Aorta (tissue), 5 donors: ENCODE measurements at regions not wholly inside any gene's neighbourhood (a gene's known extent, or its start where the extent isn't known, plus 50 kb on each side); places are given as distances from the start of the nearest gene placed in this dataset.

Experiments
- ATAC-seq: fragments of 200-7000 bp; cut with Tn5 transposase; one replicate; pipeline ENCODE4 v1.9.1; 2022; ENCODE audit warnings: moderate library complexity; ENCODE audit not compliant: low FRiP score
- DNase-seq, 2 donors: peaks; one replicate each; pipeline ENCODE4 v3.0.0-alpha.2; 2020
- H3K27ac ChIP-seq, 2 donors: one replicate each; pipeline ENCODE4 v1.5.1; 2013; ENCODE audit warnings: low read length in 2 of 2, mild to moderate bottlenecking in 2 of 2, moderate library complexity in 2 of 2, control low read depth in 1 of 2, inconsistent platforms in 1 of 2, low read depth in 1 of 2
- H3K27me3 ChIP-seq, 2 donors: one replicate each; pipeline ENCODE4 v1.6.1; 2013; ENCODE audit warnings: control low read depth in 1 of 2, low read length in 1 of 2, mild to moderate bottlenecking in 1 of 2, moderate library complexity in 1 of 2; ENCODE audit not compliant: insufficient read depth in 2 of 2, control insufficient read depth in 1 of 2
- H3K36me3 ChIP-seq, 2 donors: one replicate each; pipeline ENCODE4 v1.6.1; 2013; ENCODE audit warnings: control low read depth in 1 of 2, low read length in 1 of 2, mild to moderate bottlenecking in 1 of 2; ENCODE audit not compliant: insufficient read depth in 2 of 2, control insufficient read depth in 1 of 2
- H3K4me1 ChIP-seq, 2 donors: one replicate each; pipeline ENCODE4 v1.6.1; 2013; ENCODE audit warnings: low read length in 2 of 2, control low read depth in 1 of 2, mild to moderate bottlenecking in 1 of 2, moderate library complexity in 1 of 2; ENCODE audit not compliant: insufficient read depth in 2 of 2, control insufficient read depth in 1 of 2
- H3K4me3 ChIP-seq, 2 donors: one replicate each; pipeline ENCODE4 v1.5.1; 2013; ENCODE audit warnings: low read length in 2 of 2, control low read depth in 1 of 2, mild to moderate bottlenecking in 1 of 2
- H3K9me3 ChIP-seq: one replicate; pipeline ENCODE4 v1.6.1; 2013; ENCODE audit warnings: mild to moderate bottlenecking, low read length; ENCODE audit not compliant: control insufficient read depth
- WGBS, 2 donors: extraction: QIAGEN DNeasy Blood & Tissue Kit; methylation state at CpG; one replicate each; pipeline ENCODE4 v1.1.7; 2013; 5-methylcytosine and 5-hydroxymethylcytosine counted together
- intact Hi-C, 2 donors: fragments of 100-400 bp; cut with DNase I; formaldehyde crosslinking; loops; one replicate each; pipeline versions ENCODE4 v1.14.2 to v1.15.0; 2022
- donor health status: healthy with polysubstance abuse.
- donor health status: Bipolar disorder and iron deficiency.
- donor health status: DM: no; HTN: no; CAD: no.
- donor health status: DM: no; HTN: no; CAD: no.
- donor health status: DM: yes; HTN: yes; CAD: no.

DNA sequence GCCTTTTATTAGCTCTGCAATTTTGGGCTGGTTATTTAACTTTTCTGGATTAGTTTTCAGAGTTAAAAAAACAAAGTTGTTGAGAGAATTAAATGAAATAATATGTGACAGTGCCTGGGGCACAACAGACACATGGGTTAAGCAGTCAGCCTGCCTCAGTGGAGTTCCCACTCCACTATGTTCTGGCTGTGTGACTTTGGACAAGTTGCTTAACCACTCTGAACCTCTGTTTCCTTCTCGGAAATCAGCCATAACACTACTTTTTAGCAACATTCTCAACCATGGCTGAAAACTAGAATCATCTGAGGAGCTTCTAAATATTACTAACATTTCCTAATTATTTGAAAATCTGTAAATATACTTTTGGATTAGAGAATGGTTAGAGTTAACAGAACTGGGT lies 56.5 kb upstream of the SLC6A11 start:
- H3K4me1 ChIP-seq, result no peaks in the 10 kb centered on the region
- H3K4me3 ChIP-seq, result no peak overlapping the region
- no peak for ATAC-seq
- no peak overlapping the region for H3K27ac ChIP-seq
- intact Hi-C loops, result loop anchor here in 1 of 2 donors (2.0 kb wide), 1 partner anchor 299 kb away; no protein-coding TSS in a partner anchor
- H3K9me3 ChIP-seq, result no peaks in the 10 kb centered on the region
- WGBS, 2 donors, result 59% methylated on average over 1 of the region's 1 CpG
- H3K27me3 ChIP-seq, result no peaks in the 10 kb centered on the region
- H3K36me3 ChIP-seq, result no peaks in the 10 kb centered on the region
- DNase-seq, result no peak

DNA sequence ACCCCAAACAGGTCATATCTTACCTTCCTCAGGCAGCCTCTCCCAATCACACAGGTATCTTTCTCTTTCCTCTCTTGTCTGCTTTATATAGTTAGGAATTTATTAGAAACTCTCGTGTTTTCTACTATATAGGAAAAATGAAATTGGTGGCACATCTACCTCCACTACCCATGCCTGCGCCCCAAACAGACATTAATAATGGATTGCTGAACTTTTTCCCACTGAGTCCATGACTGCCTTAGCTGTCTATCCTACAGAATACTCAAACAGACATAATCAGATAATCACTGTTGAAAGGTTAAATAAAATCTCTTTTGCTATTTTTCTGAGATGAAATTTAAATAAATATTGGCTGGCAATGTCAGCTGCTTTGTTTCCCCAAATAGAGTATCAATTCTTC lies 55.8 kb upstream of the SLC6A11 start:
- intact Hi-C loops, result loop anchor here in 1 of 2 donors (10.0 kb wide), 1 partner anchor 295 kb away; no protein-coding TSS in a partner anchor
- no peak overlapping the region for H3K4me3 ChIP-seq
- H3K4me1 ChIP-seq, result no peaks in the 10 kb centered on the region
- H3K27me3 ChIP-seq, result no peaks in the 10 kb centered on the region
- no peak overlapping the region for H3K27ac ChIP-seq
- no peaks in the 10 kb centered on the region for H3K9me3 ChIP-seq
- no peaks in the 10 kb centered on the region for H3K36me3 ChIP-seq
- no peak for ATAC-seq
- no peak for DNase-seq
- 71 to 78% methylated on average over 2 of the region's 2 CpGs for WGBS, 2 donors

DNA sequence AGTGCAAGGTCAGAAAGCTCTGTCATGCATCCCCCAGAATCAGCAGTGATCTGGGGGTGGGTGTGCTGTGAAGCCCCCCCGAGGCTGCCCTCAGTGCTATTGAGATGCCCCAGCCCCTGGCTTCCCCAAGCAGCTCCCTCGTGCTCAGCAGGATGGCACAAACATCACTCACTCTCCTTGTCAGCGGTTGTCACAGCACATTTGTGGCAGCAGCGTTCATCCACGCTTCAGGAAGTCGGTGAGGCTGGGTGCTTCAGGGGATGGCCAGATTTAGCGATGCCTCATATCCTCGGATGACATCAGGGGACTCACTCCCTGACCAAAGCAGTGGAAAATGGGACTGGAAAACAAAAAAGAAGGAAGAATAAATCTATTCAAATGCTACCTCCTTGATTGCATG lies 54.4 kb upstream of the SLC6A11 start:
- intact Hi-C loops, result loop anchor here in 1 of 2 donors (10.0 kb wide), 1 partner anchor 293 kb away; no protein-coding TSS in a partner anchor
- H3K9me3 ChIP-seq, result no peaks in the 10 kb centered on the region
- no peak overlapping the region for H3K4me3 ChIP-seq
- no peak for DNase-seq
- ATAC-seq, result no peak
- no peak overlapping the region for H3K27ac ChIP-seq
- no peaks in the 10 kb centered on the region for H3K36me3 ChIP-seq
- H3K27me3 ChIP-seq, result no peaks in the 10 kb centered on the region
- H3K4me1 ChIP-seq, result no peaks in the 10 kb centered on the region
- WGBS, 2 donors, result 25 to 29% methylated on average over 8 of the region's 8 CpGs

DNA sequence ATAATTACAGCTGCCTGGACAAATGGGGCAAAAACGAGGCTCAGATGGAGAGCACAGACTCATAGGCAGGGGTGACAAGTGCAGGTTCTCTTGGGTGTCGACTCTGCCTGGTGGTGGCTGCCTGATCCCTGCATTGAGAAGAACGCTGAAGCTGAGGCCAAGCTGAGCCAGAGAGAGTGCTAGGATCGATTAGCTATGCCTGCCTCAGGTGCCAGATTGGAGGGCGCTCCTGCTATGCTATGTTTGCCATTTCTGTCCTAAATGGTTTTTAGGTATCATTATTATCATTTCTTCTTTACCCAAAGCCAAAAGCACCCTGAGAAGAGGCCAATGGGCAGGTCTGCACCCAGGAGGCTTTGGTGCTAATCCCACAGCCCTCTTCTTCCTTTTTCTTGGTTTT lies 53.9 kb upstream of the SLC6A11 start:
- H3K9me3 ChIP-seq, result no peaks in the 10 kb centered on the region
- no peak overlapping the region for H3K4me3 ChIP-seq
- WGBS, 2 donors, result 39 to 48% methylated on average over 5 of the region's 5 CpGs
- intact Hi-C loops, result loop anchor here in 1 of 2 donors (10.0 kb wide), 1 partner anchor 293 kb away; no protein-coding TSS in a partner anchor
- H3K27ac ChIP-seq, result no peak overlapping the region
- no peaks in the 10 kb centered on the region for H3K4me1 ChIP-seq
- ATAC-seq (no peak), DNase-seq (no peak)
- no peaks in the 10 kb centered on the region for H3K27me3 ChIP-seq
- no peaks in the 10 kb centered on the region for H3K36me3 ChIP-seq

DNA sequence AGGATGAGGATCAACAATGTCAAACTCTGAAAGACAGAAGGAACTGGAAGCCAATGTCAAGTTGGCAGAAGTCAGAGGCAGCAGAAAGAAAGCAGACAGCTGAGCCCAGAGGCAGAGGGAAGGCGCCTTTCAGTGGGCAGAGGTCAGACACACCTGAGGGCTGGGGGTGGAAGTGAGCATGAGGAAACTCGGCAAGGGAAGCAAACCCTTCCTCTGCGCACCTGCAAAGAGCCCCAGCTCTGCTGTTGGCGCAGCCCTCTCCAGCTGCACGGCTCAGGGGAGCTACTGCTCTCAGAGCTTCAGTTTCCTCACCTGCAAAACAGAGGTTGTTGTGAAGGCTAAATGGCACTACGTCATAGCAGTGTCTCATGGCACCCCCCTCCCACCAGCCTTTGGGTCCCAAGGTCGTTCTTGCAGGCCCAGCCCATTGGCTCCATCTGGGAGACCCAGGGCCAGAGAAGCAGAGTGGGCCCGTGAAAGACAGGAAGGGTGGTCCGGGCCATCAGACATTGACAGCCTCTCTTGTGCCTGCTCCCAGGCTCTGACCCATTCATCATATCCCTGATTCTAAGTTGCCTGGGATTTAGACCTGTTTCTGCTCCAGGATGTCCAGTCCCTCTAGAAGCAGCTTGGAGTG lies 53.3 kb upstream of the SLC6A11 start:
- Histone ChIP-seq H3K27me3 (no peaks in the 10 kb centered on the region), H3K27ac (no peak overlapping the region), H3K4me3 (no peak overlapping the region), H3K9me3 (no peaks in the 10 kb centered on the region), H3K36me3 (no peaks in the 10 kb centered on the region), H3K4me1 (no peaks in the 10 kb centered on the region)
- no peak for DNase-seq
- WGBS, 2 donors, result 66 to 73% methylated on average over 9 of the region's 9 CpGs
- intact Hi-C loops, result loop anchor here in 1 of 2 donors (10.0 kb wide), 1 partner anchor 292 kb away; no protein-coding TSS in a partner anchor
- ATAC-seq, result no peak

DNA sequence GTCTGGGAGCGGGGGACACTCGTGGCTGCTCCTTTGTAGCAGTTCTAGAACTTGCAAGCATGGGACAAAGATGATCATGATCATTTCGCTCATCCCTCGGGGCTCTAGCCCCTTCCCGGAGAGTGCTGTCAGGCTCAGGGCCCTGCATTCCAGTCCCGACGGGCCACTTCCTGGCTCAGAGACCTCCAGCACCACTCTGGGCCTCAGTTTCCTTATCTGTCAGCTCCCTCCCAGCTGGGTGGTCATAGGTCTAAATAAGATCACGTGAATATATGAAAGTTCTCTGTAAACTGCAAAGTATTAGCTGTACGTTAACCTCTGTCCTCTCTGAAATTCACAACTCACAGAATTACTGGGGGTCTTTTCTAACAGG lies 52.8 kb upstream of the SLC6A11 start:
- no peak for ATAC-seq
- WGBS, 2 donors, result 72 to 77% methylated on average over 9 of the region's 9 CpGs
- Histone ChIP-seq H3K27ac (no peak overlapping the region), H3K9me3 (no peaks in the 10 kb centered on the region), H3K4me3 (no peak overlapping the region), H3K36me3 (no peaks in the 10 kb centered on the region), H3K4me1 (no peaks in the 10 kb centered on the region), H3K27me3 (no peaks in the 10 kb centered on the region)
- DNase-seq, result no peak
- intact Hi-C loops, result loop anchor here in 1 of 2 donors (10.0 kb wide), 1 partner anchor 292 kb away; no protein-coding TSS in a partner anchor

DNA sequence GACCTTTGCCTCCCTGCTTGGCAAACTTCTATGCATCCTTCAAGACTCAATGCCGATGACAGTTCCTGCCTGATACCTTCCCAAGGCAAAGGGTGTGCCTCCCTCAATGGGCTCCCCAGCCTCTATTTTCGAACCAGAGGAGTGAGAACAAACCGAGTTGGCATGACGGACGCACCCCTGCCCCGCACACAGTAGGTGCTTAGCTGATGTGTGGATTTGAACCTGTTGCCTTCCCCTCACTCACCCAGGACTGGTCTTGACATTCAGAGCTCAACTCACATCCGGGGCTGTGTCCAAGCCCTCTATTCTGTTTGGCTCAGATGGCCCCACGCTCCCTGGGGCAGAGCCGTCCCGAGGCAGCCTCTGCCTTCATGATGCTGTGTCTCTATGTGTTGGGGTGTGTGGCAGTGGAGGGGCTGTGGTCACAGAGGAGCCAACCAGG lies 52.2 kb upstream of the SLC6A11 start:
- no peaks in the 10 kb centered on the region for H3K9me3 ChIP-seq
- H3K36me3 ChIP-seq, result no peaks in the 10 kb centered on the region
- H3K4me1 ChIP-seq, result no peaks in the 10 kb centered on the region
- H3K27ac ChIP-seq, result no peak overlapping the region
- no peak overlapping the region for H3K4me3 ChIP-seq
- 73 to 83% methylated on average over 10 of the region's 10 CpGs for WGBS, 2 donors
- DNase-seq (no peak), ATAC-seq (no peak)
- H3K27me3 ChIP-seq, result no peaks in the 10 kb centered on the region
- intact Hi-C loops, result loop anchor here in 1 of 2 donors (10.0 kb wide), 1 partner anchor 291 kb away; no protein-coding TSS in a partner anchor

DNA sequence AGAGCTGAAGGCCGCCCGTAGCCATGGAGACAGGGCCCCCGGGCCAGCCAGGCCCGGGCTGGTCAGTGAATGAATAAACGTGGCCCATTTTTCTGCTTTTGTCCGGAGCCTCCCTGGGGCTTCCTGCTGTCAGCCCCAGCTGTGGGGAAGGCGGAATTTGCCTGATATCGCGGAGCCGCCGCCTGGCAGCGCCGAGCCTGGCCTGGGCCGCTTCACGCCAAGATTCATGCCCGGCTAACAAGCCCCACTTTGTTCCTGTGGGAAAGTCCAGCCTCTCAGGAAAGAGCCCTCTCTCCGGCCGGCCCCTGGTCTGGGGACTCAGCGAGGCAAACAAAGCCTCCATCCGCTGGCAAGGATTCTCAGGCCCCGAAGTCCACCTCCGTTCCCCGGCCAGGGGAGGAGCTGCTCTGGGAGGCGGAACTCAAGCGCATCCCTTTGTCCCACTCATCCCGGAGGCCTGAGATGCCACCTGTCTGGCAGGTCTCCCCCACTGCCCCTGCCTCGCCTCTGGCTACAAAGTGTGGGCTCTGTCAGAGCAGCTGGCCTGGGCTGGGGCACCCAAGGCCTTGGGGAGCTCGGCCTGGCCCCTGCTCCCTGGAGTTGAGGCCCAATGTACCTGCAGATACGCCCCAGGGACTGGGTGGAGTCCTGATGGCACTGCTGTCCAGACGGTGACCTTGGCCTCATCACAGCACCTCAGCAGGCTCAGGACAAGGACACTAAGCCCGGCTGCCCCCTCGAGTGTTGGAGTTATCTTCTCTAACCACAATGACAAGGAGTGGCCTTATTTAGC lies 51.6 kb upstream of the SLC6A11 start:
- H3K36me3 ChIP-seq, result no peaks in the 10 kb centered on the region
- 34 to 45% methylated on average over 32 of the region's 32 CpGs for WGBS, 2 donors
- ATAC-seq (no peak), DNase-seq (no peak)
- no peak overlapping the region for H3K4me3 ChIP-seq
- H3K27me3 ChIP-seq, result no peaks in the 10 kb centered on the region
- no peak overlapping the region for H3K27ac ChIP-seq
- H3K9me3 ChIP-seq, result no peaks in the 10 kb centered on the region
- no peaks in the 10 kb centered on the region for H3K4me1 ChIP-seq
- intact Hi-C loops, result loop anchor here in 1 of 2 donors (10.0 kb wide), 1 partner anchor 290 kb away; no protein-coding TSS in a partner anchor
